Glutamatergic neuron (in vitro differentiated cells): ENCODE measurements at regions not wholly inside any gene's neighbourhood (a gene's known extent, or its start where the extent isn't known, plus 50 kb on each side); places are given as distances from the start of the nearest gene placed in this dataset.

Source experiments
- DNase-seq: peaks from one replicate; pipeline ENCODE4 v3.0.0; 2022
- H3K27ac Mint-ChIP-seq: one replicate; pipeline ENCODE4 v1.8.0; 2020; ENCODE audit warnings: mild to moderate bottlenecking, mixed read lengths, inconsistent platforms; ENCODE audit not compliant: unreplicated experiment
- H3K27me3 Mint-ChIP-seq: one replicate; pipeline ENCODE4 v1.8.0; 2020; ENCODE audit warnings: mild to moderate bottlenecking, moderate library complexity, mixed read lengths, inconsistent platforms; ENCODE audit not compliant: unreplicated experiment
- H3K36me3 Mint-ChIP-seq: one replicate; pipeline ENCODE4 v1.8.0; 2020; ENCODE audit warnings: mild to moderate bottlenecking, mixed read lengths, inconsistent platforms; ENCODE audit not compliant: unreplicated experiment
- H3K4me1 Mint-ChIP-seq: one replicate; pipeline ENCODE4 v1.8.0; 2020; ENCODE audit warnings: mild to moderate bottlenecking, low read depth, mixed read lengths, inconsistent platforms; ENCODE audit not compliant: unreplicated experiment
- H3K4me3 Mint-ChIP-seq: one replicate; pipeline ENCODE4 v1.8.0; 2020; ENCODE audit warnings: mild to moderate bottlenecking, mixed read lengths, inconsistent platforms; ENCODE audit not compliant: unreplicated experiment
- H3K9me3 Mint-ChIP-seq: one replicate; pipeline ENCODE4 v1.8.0; 2020; ENCODE audit warnings: mild to moderate bottlenecking, moderate library complexity, mixed read lengths, inconsistent platforms; ENCODE audit not compliant: unreplicated experiment
- CTCF ChIP-seq: fragments of 200-600 bp; sonication (generic); IDR thresholded peaks from one replicate; pipeline ENCODE4 v1.5.0; 2021; ENCODE audit not compliant: partially characterized antibody, unreplicated experiment

- Mint-ChIP-seq H3K4me1 (no peaks in the 10 kb centered on the region), H3K36me3 (no peaks in the 10 kb centered on the region), H3K27me3 (peaks cover 2% of the 10 kb centered on the region), H3K27ac (no peak overlapping the region), H3K9me3 (peaks cover 7% of the 10 kb centered on the region), H3K4me3 (no peak overlapping the region)
- no peak for TF ChIP-seq CTCF
- no peak for DNase-seq
These were observed 948.4 kb upstream of the EYS start for GRCh38 chr6:66655420-66655819.

- H3K36me3 Mint-ChIP-seq = no peaks in the 10 kb centered on the region
- no peak overlapping the region for H3K4me3 Mint-ChIP-seq
- H3K27me3 Mint-ChIP-seq = no peaks in the 10 kb centered on the region
- no peak for DNase-seq
- H3K4me1 Mint-ChIP-seq = no peaks in the 10 kb centered on the region
- no peak overlapping the region for H3K27ac Mint-ChIP-seq
- peaks cover 3% of the 10 kb centered on the region for H3K9me3 Mint-ChIP-seq
- TF ChIP-seq CTCF = no peak
These were observed 931.5 kb upstream of the EYS start for GRCh38 chr6:66638518-66638917.

GRCh38 chr6:66638099-66638498 is 931.1 kb upstream of the EYS start:
- Mint-ChIP-seq H3K9me3 (peaks cover 3% of the 10 kb centered on the region), H3K36me3 (no peaks in the 10 kb centered on the region)
- DNase-seq = no peak

GRCh38 chr6:66628917-66629316 is 921.9 kb upstream of the EYS start:
- Mint-ChIP-seq H3K27ac (no peak overlapping the region), H3K27me3 (no peaks in the 10 kb centered on the region), H3K4me1 (peaks cover 7% of the 10 kb centered on the region), H3K4me3 (no peak overlapping the region), H3K9me3 (no peaks in the 10 kb centered on the region), H3K36me3 (no peaks in the 10 kb centered on the region)
- TF ChIP-seq CTCF = no peak
- no peak for DNase-seq

More at GRCh38 chr6:66638099-66638498, 931.1 kb upstream of the EYS start:
- Mint-ChIP-seq H3K4me3 (no peak overlapping the region), H3K27ac (no peak overlapping the region), H3K4me1 (no peaks in the 10 kb centered on the region), H3K27me3 (no peaks in the 10 kb centered on the region)
- TF ChIP-seq CTCF = no peak

- DNase-seq = no peak
- Mint-ChIP-seq H3K27ac (no peak overlapping the region), H3K4me3 (no peak overlapping the region), H3K9me3 (no peaks in the 10 kb centered on the region), H3K4me1 (peaks cover 7% of the 10 kb centered on the region), H3K36me3 (no peaks in the 10 kb centered on the region), H3K27me3 (no peaks in the 10 kb centered on the region)
- TF ChIP-seq CTCF = no peak
These were observed 916.0 kb upstream of the EYS start for GRCh38 chr6:66623050-66623449.
